ENCODE measurements at regions not wholly inside any gene's neighbourhood (a gene's known extent, or its start where the extent isn't known, plus 50 kb on each side); places are given as distances from the start of the nearest gene placed in this dataset.

- Histone ChIP-seq H3K79me2 (ENCODE audit: insufficient read depth, low read length) (no peaks in the 10 kb centered on the region), H3F3A (ENCODE audit: low read depth) (no peaks in the 10 kb centered on the region), H3K9me3 (ENCODE audit: insufficient read depth, low read depth, low read length) (no peaks in the 10 kb centered on the region), H4K20me1 (ENCODE audit: insufficient read depth, low read length, poor library complexity, severe bottlenecking) (no peaks in the 10 kb centered on the region), H3K4me2 (ENCODE audit: low read depth, low read length, poor library complexity, severe bottlenecking) (no peak overlapping the region), H3K27me3 (ENCODE audit: insufficient read depth, low read length, poor library complexity, severe bottlenecking) (no peaks in the 10 kb centered on the region), H3K4me3 (ENCODE audit: low read length, poor library complexity, severe bottlenecking) (no peak overlapping the region), H3K9ac (ENCODE audit: low read depth, low read length, poor library complexity, severe bottlenecking) (no peak overlapping the region), H2AFZ (ENCODE audit: low read length) (no peak overlapping the region), H3K4me1 (ENCODE audit: insufficient read depth, low read length, poor library complexity, severe bottlenecking) (peaks cover 15% of the 10 kb centered on the region), H3K36me3 (ENCODE audit: insufficient read depth, low read length) (no peaks in the 10 kb centered on the region), H3K9me2 (replicated peaks; ENCODE audit: low read depth, low read length) (no peaks in the 10 kb centered on the region)
- TF ChIP-seq EZH2phosphoT487 (IDR thresholded peaks at IDR 0.05; ENCODE audit: borderline replicate concordance) (no peak), CTCF (conservative IDR thresholded peaks at IDR 0.05; ENCODE audit: low read length) (no peak)
Measured at GRCh38 chr4:11198516-11199305, 230.0 kb downstream of the HS3ST1 start.

- no peak overlapping the region for H3K4me2 ChIP-seq (ENCODE audit: low read depth, low read length, poor library complexity, severe bottlenecking)
- H3K4me1 ChIP-seq (ENCODE audit: insufficient read depth, low read length, poor library complexity, severe bottlenecking) = peaks cover 8% of the 10 kb centered on the region
- TF ChIP-seq CTCF (conservative IDR thresholded peaks at IDR 0.05; ENCODE audit: low read length) (no peak), EZH2phosphoT487 (IDR thresholded peaks at IDR 0.05; ENCODE audit: borderline replicate concordance) (no peak)
Measured at GRCh38 chr4:11197631-11198341, 230.9 kb downstream of the HS3ST1 start.

GRCh38 chr4:11196927-11197522 lies 231.7 kb downstream of the HS3ST1 start:
- H3K9ac ChIP-seq (ENCODE audit: low read depth, low read length, poor library complexity, severe bottlenecking) = no peak overlapping the region
- H3K4me1 ChIP-seq (ENCODE audit: insufficient read depth, low read length, poor library complexity, severe bottlenecking) = peaks cover 8% of the 10 kb centered on the region
- no peaks in the 10 kb centered on the region for H4K20me1 ChIP-seq (ENCODE audit: insufficient read depth, low read length, poor library complexity, severe bottlenecking)
- H3K4me3 ChIP-seq (ENCODE audit: low read length, poor library complexity, severe bottlenecking) = no peak overlapping the region
- TF ChIP-seq CTCF (conservative IDR thresholded peaks at IDR 0.05; ENCODE audit: low read length) (no peak), EZH2phosphoT487 (IDR thresholded peaks at IDR 0.05; ENCODE audit: borderline replicate concordance) (no peak)
- no peaks in the 10 kb centered on the region for H3K9me3 ChIP-seq (ENCODE audit: insufficient read depth, low read depth, low read length)
- H3K27me3 ChIP-seq (ENCODE audit: insufficient read depth, low read length, poor library complexity, severe bottlenecking) = no peaks in the 10 kb centered on the region
- H3K4me2 ChIP-seq (ENCODE audit: low read depth, low read length, poor library complexity, severe bottlenecking) = no peak overlapping the region
- H3K9me2 ChIP-seq (replicated peaks; ENCODE audit: low read depth, low read length) = no peaks in the 10 kb centered on the region
- no peak overlapping the region for H2AFZ ChIP-seq (ENCODE audit: low read length)
- no peaks in the 10 kb centered on the region for H3K36me3 ChIP-seq (ENCODE audit: insufficient read depth, low read length)
- no peaks in the 10 kb centered on the region for H3F3A ChIP-seq (ENCODE audit: low read depth)
- no peaks in the 10 kb centered on the region for H3K79me2 ChIP-seq (ENCODE audit: insufficient read depth, low read length)

More at GRCh38 chr4:11197631-11198341, 230.9 kb downstream of the HS3ST1 start:
- Histone ChIP-seq H3K27me3 (ENCODE audit: insufficient read depth, low read length, poor library complexity, severe bottlenecking) (no peaks in the 10 kb centered on the region), H3K79me2 (ENCODE audit: insufficient read depth, low read length) (no peaks in the 10 kb centered on the region), H3K9me3 (ENCODE audit: insufficient read depth, low read depth, low read length) (no peaks in the 10 kb centered on the region), H3K9ac (ENCODE audit: low read depth, low read length, poor library complexity, severe bottlenecking) (no peak overlapping the region), H2AFZ (ENCODE audit: low read length) (no peak overlapping the region), H3K36me3 (ENCODE audit: insufficient read depth, low read length) (no peaks in the 10 kb centered on the region), H3F3A (ENCODE audit: low read depth) (no peaks in the 10 kb centered on the region), H4K20me1 (ENCODE audit: insufficient read depth, low read length, poor library complexity, severe bottlenecking) (no peaks in the 10 kb centered on the region), H3K9me2 (replicated peaks; ENCODE audit: low read depth, low read length) (no peaks in the 10 kb centered on the region), H3K4me3 (ENCODE audit: low read length, poor library complexity, severe bottlenecking) (no peak overlapping the region)

Measured in Loucy (cell line).